Stomach (tissue), 8 donors: ENCODE measurements at regions not wholly inside any gene's neighbourhood (a gene's known extent, or its start where the extent isn't known, plus 50 kb on each side); places are given as distances from the start of the nearest gene placed in this dataset.

Experiments used
- DNase-seq, 2 donors: peaks; one replicate each; pipeline versions ENCODE4 v3.0.0 to v3.0.0-alpha.2; 2013 to 2019
- H3K27ac ChIP-seq, 5 donors: fragments of 200-600 bp in 4 of 5; sonication (generic) in 4 of 5; one replicate each; pipeline ENCODE4 v1.5.1; 2013 to 2019; ENCODE audit warnings: mild to moderate bottlenecking in 1 of 5, moderate library complexity in 1 of 5
- H3K27me3 ChIP-seq, 3 donors: fragments of 200-600 bp; sonication (generic); one replicate each; pipeline ENCODE4 v1.5.1; 2017 to 2019; ENCODE audit warnings: mixed run types in 1 of 3
- H3K36me3 ChIP-seq, 4 donors: fragments of 200-600 bp; sonication (generic); 1 replicate in 3 of 4; 2 replicates in 1 of 4; pipeline ENCODE4 v1.5.1; 2016 to 2019
- H3K4me1 ChIP-seq, 4 donors: fragments of 200-600 bp; sonication (generic); one replicate each; pipeline ENCODE4 v1.5.1; 2016 to 2019
- H3K4me3 ChIP-seq, 4 donors: fragments of 200-600 bp; sonication (generic) in 3 of 4; one replicate each; pipeline ENCODE4 v1.5.1; 2016 to 2019; ENCODE audit warnings: mild to moderate bottlenecking in 1 of 4
- H3K9me3 ChIP-seq, 4 donors: fragments of 200-600 bp; sonication (generic); one replicate each; pipeline ENCODE4 v1.5.1; 2016 to 2019
- CTCF ChIP-seq, 7 experiments: fragments of 450-650 bp in 4 of 7; fragments of 200-600 bp in 3 of 7; sonication (generic) in 3 of 7; IDR thresholded peaks; one replicate each; pipeline ENCODE4 v1.5.1; 2016 to 2019; ENCODE audit warnings: antibody characterized with exemption in 7 of 7, control low read depth in 2 of 7, mild to moderate bottlenecking in 1 of 7
- EP300 ChIP-seq: sonication (generic); formaldehyde crosslinking; IDR thresholded peaks from one replicate; pipeline ENCODE4 v1.6.1; 2017; ENCODE audit warnings: antibody characterized with exemption
- POLR2A ChIP-seq, 4 donors: fragments of 450-650 bp; IDR thresholded peaks; one replicate each; pipeline ENCODE4 v1.6.1; 2016; ENCODE audit warnings: antibody characterized with exemption in 4 of 4, control low read depth in 2 of 4, mild to moderate bottlenecking in 1 of 4, moderate library complexity in 1 of 4
- POLR2AphosphoS5 ChIP-seq, 3 donors: sonication (generic); formaldehyde crosslinking; IDR thresholded peaks; one replicate each; pipeline ENCODE4 v1.6.1; 2016; ENCODE audit warnings: antibody characterized with exemption in 3 of 3
- WGBS, 5 donors: extraction: QIAGEN DNeasy Blood & Tissue Kit in 3 of 5; methylation state at CpG; one replicate each; pipeline versions ENCODE4 v1.1.5 to v1.1.7; 2013 to 2018; 5-methylcytosine and 5-hydroxymethylcytosine counted together
- intact Hi-C: fragments of 100-400 bp; cut with DNase I; formaldehyde crosslinking; loops from one replicate; pipeline ENCODE4 v1.15.1; 2023; ENCODE audit warnings: low total_unique reads
- donor health status: healthy with polysubstance abuse.
- donor health status: Bipolar disorder and iron deficiency.
- donor health status: healthy.

- Histone ChIP-seq H3K9me3 (peaks cover 0 to 10% (median 5%) of the 10 kb centered on the region in 4 donors), H3K36me3 (no peaks in the 10 kb centered on the region), H3K27ac (no peak overlapping the region), H3K4me3 (no peak overlapping the region), H3K4me1 (no peaks in the 10 kb centered on the region), H3K27me3 (no peaks in the 10 kb centered on the region)
- WGBS, 5 donors = 3 to 100% (median 48%) methylated on average over 1 of the region's 1 CpG
- intact Hi-C loops = no loop called here
- TF ChIP-seq POLR2A (IDR thresholded peaks at IDR 0.05) = no peak
- TF ChIP-seq EP300 = no peak
- TF ChIP-seq CTCF (IDR thresholded peaks at IDR 0.05) = no peak
- no peak for TF ChIP-seq POLR2AphosphoS5 (IDR thresholded peaks at IDR 0.05)
- DNase-seq = no peak
Measured at GRCh38 chr2:234804704-234805103, 147.1 kb upstream of the SH3BP4 start.

GRCh38 chr2:234802845-234803171, 149.0 kb upstream of the SH3BP4 start:
- intact Hi-C loops = no loop called here
- Histone ChIP-seq H3K9me3 (peaks cover 0 to 10% (median 5%) of the 10 kb centered on the region in 4 donors), H3K4me1 (no peaks in the 10 kb centered on the region), H3K36me3 (no peaks in the 10 kb centered on the region), H3K4me3 (no peak overlapping the region), H3K27ac (no peak overlapping the region), H3K27me3 (no peaks in the 10 kb centered on the region)
- WGBS, 5 donors = 89 to 96% (median 94%) methylated on average over 1 of the region's 1 CpG
- no peak for TF ChIP-seq CTCF (IDR thresholded peaks at IDR 0.05)
- no peak for TF ChIP-seq POLR2AphosphoS5 (IDR thresholded peaks at IDR 0.05)
- no peak for TF ChIP-seq POLR2A (IDR thresholded peaks at IDR 0.05)
- TF ChIP-seq EP300 = no peak
- no peak for DNase-seq

- H3K4me1 ChIP-seq = no peaks in the 10 kb centered on the region
- H3K4me3 ChIP-seq = no peak overlapping the region
- no peak for TF ChIP-seq POLR2AphosphoS5 (IDR thresholded peaks at IDR 0.05)
- no peak for TF ChIP-seq EP300
- no peak for TF ChIP-seq POLR2A (IDR thresholded peaks at IDR 0.05)
- no peak for TF ChIP-seq CTCF (IDR thresholded peaks at IDR 0.05)
- H3K9me3 ChIP-seq = peaks cover 0 to 10% (median 4%) of the 10 kb centered on the region in 4 donors
- no peaks in the 10 kb centered on the region for H3K27me3 ChIP-seq
- 75 to 99% (median 81%) methylated on average over 4 of the region's 4 CpGs for WGBS, 5 donors
- DNase-seq = no peak
- no peaks in the 10 kb centered on the region for H3K36me3 ChIP-seq
- intact Hi-C loops = no loop called here
- H3K27ac ChIP-seq = no peak overlapping the region
Measured at GRCh38 chr2:234802071-234802844, 149.6 kb upstream of the SH3BP4 start.

- intact Hi-C loops = no loop called here
- no peaks in the 10 kb centered on the region for H3K36me3 ChIP-seq
- H3K27ac ChIP-seq = no peak overlapping the region
- WGBS, 5 donors = 81 to 90% (median 86%) methylated on average over 15 of the region's 15 CpGs
- TF ChIP-seq CTCF (IDR thresholded peaks at IDR 0.05) (no peak), POLR2AphosphoS5 (IDR thresholded peaks at IDR 0.05) (no peak)
- H3K4me3 ChIP-seq = no peak overlapping the region
- no peaks in the 10 kb centered on the region for H3K9me3 ChIP-seq
- no peaks in the 10 kb centered on the region for H3K27me3 ChIP-seq
- peaks cover 7 to 13% (median 11%) of the 10 kb centered on the region in 4 donors for H3K4me1 ChIP-seq
- DNase-seq = no peak
Measured at GRCh38 chr2:234797566-234798250, 154.1 kb upstream of the SH3BP4 start.
